ENCODE measurements at regions not wholly inside any gene's neighbourhood (a gene's known extent, or its start where the extent isn't known, plus 50 kb on each side); places are given as distances from the start of the nearest gene placed in this dataset.

DNA sequence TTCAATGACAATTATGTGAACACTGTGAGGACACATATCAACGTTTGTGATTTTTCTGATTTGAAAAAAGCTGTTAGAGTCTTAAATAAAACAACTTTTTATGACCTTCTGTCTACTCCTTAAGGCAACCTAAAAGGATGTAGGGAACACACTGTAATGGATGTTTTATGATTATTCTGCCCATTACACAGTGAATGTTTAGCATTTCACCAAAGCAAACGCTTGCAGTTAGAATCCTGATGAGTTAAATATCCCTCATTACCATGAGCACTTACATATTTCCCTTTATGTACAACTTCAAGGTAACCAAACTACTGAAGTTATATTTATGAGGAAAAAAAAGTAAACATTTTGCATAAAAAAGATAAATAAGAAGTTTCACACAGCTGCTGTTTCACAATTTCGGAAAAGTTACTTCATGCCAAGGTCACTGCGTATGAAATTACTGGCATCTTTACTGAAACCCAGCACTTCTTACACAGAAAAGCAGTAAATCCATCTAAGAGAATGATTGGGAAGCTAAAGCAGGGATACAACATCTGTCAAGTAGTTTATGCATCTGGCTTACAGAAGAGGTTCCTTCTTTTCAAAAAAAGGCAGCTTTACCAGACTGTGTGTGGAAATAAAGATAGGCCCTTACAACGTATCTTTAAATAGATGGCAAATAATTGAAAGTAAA is 733.7 kb upstream of the ATXN8OS start:
- TF ChIP-seq, protein P1, sequence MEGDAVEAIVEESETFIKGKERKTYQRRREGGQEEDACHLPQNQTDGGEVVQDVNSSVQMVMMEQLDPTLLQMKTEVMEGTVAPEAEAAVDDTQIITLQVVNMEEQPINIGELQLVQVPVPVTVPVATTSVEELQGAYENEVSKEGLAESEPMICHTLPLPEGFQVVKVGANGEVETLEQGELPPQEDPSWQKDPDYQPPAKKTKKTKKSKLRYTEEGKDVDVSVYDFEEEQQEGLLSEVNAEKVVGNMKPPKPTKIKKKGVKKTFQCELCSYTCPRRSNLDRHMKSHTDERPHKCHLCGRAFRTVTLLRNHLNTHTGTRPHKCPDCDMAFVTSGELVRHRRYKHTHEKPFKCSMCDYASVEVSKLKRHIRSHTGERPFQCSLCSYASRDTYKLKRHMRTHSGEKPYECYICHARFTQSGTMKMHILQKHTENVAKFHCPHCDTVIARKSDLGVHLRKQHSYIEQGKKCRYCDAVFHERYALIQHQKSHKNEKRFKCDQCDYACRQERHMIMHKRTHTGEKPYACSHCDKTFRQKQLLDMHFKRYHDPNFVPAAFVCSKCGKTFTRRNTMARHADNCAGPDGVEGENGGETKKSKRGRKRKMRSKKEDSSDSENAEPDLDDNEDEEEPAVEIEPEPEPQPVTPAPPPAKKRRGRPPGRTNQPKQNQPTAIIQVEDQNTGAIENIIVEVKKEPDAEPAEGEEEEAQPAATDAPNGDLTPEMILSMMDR (IDR thresholded peaks at IDR 0.05; ENCODE audit: low read depth, low read length), result no peak
- no peak overlapping the region for H3K4me3 ChIP-seq (ENCODE audit: low read depth, low read length)

DNA sequence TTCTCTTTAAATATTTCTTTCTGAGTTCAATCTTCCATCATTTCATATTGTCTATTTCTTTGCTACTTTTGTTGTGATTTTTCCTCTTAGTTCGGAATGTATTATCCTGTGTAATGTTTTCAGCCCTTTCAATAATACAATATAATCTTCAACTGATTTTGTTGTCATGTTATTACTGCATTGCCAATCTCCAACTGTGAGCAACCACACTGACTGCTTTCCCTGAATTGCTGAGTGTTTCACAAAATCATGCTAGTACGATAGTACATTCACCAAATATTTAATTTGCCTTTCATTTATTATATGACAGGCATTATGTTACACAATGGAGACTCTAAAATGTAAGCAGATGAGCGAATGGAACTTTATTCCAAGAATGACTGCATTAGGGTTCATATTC is 744.3 kb upstream of the ATXN8OS start:
- TF ChIP-seq, protein P1 (IDR thresholded peaks at IDR 0.05; ENCODE audit: low read depth, low read length), result no peak
- H3K4me3 ChIP-seq (ENCODE audit: low read depth, low read length), result no peak overlapping the region

DNA sequence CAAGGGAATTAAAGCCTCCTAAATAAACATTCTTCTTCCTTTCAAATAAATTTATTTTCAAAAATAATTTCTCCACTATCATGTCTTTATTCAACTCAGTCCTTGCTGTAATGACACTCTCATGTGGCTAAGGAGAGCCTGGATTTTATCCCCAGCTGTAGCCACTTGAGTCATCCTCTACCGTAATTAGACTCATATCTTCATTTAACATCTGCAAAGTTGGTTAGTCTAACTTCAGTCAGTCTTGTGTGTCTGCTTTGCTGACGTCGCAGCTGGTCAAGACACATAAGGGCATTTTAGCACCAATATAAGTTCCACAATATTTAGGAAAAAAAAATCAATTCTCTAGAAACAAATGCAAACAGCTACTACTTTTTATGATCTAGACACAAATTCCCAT is 776.4 kb upstream of the ATXN8OS start:
- TF ChIP-seq, protein P1 (IDR thresholded peaks at IDR 0.05; ENCODE audit: low read depth, low read length), result no peak
- no peak overlapping the region for H3K4me3 ChIP-seq (ENCODE audit: low read depth, low read length)

DNA sequence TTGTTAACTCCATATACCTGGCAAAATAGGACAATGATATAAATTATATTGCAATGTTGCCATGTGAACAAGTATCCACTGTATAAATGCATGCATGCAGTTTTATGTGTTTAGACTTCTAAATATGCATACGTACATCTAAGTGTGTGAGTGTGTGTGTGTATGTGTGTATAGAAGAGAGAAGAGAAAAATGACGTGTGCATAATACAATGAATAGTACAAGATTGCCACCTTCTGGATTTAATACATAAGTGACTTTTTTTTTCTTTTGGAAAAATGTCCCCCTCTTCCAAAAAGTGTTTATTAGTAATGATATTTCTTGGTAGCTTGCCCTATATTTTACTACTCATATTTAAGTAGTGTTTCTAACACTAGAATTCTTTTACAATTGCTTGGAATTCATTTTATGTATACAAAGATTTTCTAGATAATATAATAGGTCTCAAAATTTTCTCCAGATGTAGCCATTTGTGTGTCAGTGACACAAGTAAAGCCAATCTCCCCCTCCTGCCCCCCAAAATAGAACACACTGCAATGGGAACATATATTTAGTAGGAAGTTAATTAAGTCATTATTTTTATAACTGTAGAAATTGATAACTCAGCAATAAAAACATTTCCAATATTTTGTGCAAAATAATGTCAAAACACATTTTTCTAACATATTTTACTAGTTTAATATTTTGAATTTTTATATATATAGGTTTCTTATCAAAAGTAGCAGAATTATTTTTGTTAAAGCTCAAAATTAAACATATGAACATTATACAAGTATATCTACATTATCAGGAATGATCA is 783.3 kb upstream of the ATXN8OS start:
- no peak overlapping the region for H3K4me3 ChIP-seq (ENCODE audit: low read depth, low read length)
- TF ChIP-seq, protein P1 (IDR thresholded peaks at IDR 0.05; ENCODE audit: low read depth, low read length), result no peak

GRCh38 chr13:69319656-69320055 is 788.0 kb upstream of the ATXN8OS start:
- TF ChIP-seq, protein P1 (IDR thresholded peaks at IDR 0.05; ENCODE audit: low read depth, low read length), result no peak
- H3K4me3 ChIP-seq (ENCODE audit: low read depth, low read length), result no peak overlapping the region

DNA sequence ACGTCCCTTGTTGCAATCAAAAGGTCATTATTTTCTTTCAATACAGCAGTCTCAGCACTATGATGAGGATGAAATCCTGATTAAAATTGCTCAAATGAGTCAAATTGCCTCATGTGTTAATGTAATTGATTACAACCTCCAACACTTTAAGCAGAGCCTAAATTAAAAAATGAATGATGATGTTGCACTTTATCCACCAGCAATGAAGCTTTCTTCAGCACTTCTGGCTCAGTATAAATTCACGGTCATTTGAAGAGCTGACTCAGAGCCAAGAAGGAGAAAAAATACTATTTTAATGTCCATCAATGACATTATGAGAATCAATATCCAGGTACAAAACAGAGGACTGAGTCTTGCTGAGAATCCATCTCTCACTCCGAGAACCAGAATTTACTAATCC is 792.6 kb upstream of the ATXN8OS start:
- TF ChIP-seq, protein P1 (IDR thresholded peaks at IDR 0.05; ENCODE audit: low read depth, low read length), result no peak
- no peak overlapping the region for H3K4me3 ChIP-seq (ENCODE audit: low read depth, low read length)

GRCh38 chr13:69306766-69307165 is 800.9 kb upstream of the ATXN8OS start:
- TF ChIP-seq, protein P1 (IDR thresholded peaks at IDR 0.05; ENCODE audit: low read depth, low read length), result no peak
- no peak overlapping the region for H3K4me3 ChIP-seq (ENCODE audit: low read depth, low read length)

All from WI38 (cell line).